ENCODE measurements at regions not wholly inside any gene's neighbourhood (a gene's known extent, or its start where the extent isn't known, plus 50 kb on each side); places are given as distances from the start of the nearest gene placed in this dataset.

- intact Hi-C loops (cut with DNase I) = no loop called here
- Histone ChIP-seq H3K4me3 (no peak overlapping the region), H3K27ac (no peak overlapping the region), H3K27me3 (no peaks in the 10 kb centered on the region), H3K9me3 (no peaks in the 10 kb centered on the region), H3K36me3 (no peaks in the 10 kb centered on the region), H3K4me1 (no peaks in the 10 kb centered on the region)
- ATAC-seq (no peak), DNase-seq (no peak)
- no peak for TF ChIP-seq CTCF (IDR thresholded peaks at IDR 0.05)
These were observed 110.2 kb downstream of the FCRL5 start for GRCh38 chr1:157442065-157442464.

GRCh38 chr1:157439302-157439954 lies 112.9 kb downstream of the FCRL5 start:
- DNase-seq (no peak), ATAC-seq (no peak)
- no peaks in the 10 kb centered on the region for H3K36me3 ChIP-seq
- no peaks in the 10 kb centered on the region for H3K4me1 ChIP-seq
- no peaks in the 10 kb centered on the region for H3K27me3 ChIP-seq
- no peak overlapping the region for H3K4me3 ChIP-seq
- H3K9me3 ChIP-seq = no peaks in the 10 kb centered on the region
- TF ChIP-seq CTCF (IDR thresholded peaks at IDR 0.05) = no peak
- no peak overlapping the region for H3K27ac ChIP-seq
- intact Hi-C loops (cut with DNase I) = no loop called here

GRCh38 chr1:157438613-157439012 lies 113.7 kb downstream of the FCRL5 start:
- H3K27ac ChIP-seq = no peak overlapping the region
- no peaks in the 10 kb centered on the region for H3K36me3 ChIP-seq
- no peak for TF ChIP-seq CTCF (IDR thresholded peaks at IDR 0.05)
- no peaks in the 10 kb centered on the region for H3K27me3 ChIP-seq
- no peak for ATAC-seq
- no peak for DNase-seq
- no peaks in the 10 kb centered on the region for H3K9me3 ChIP-seq
- H3K4me3 ChIP-seq = no peak overlapping the region
- intact Hi-C loops (cut with DNase I) = no loop called here
- no peaks in the 10 kb centered on the region for H3K4me1 ChIP-seq

- no peaks in the 10 kb centered on the region for H3K4me1 ChIP-seq
- ATAC-seq = no peak
- no peaks in the 10 kb centered on the region for H3K9me3 ChIP-seq
- no peak overlapping the region for H3K27ac ChIP-seq
- DNase-seq = no peak
- no peaks in the 10 kb centered on the region for H3K36me3 ChIP-seq
- intact Hi-C loops (cut with DNase I) = no loop called here
- no peak overlapping the region for H3K4me3 ChIP-seq
- no peak for TF ChIP-seq CTCF (IDR thresholded peaks at IDR 0.05)
- H3K27me3 ChIP-seq = no peaks in the 10 kb centered on the region
These were observed 114.2 kb downstream of the FCRL5 start for GRCh38 chr1:157438146-157438545.

- peak; percentile 58 for ATAC-seq
- no peaks in the 10 kb centered on the region for H3K27me3 ChIP-seq
- DNase-seq = no peak
- H3K27ac ChIP-seq = no peak overlapping the region
- intact Hi-C loops (cut with DNase I) = no loop called here
- no peaks in the 10 kb centered on the region for H3K4me1 ChIP-seq
- no peaks in the 10 kb centered on the region for H3K9me3 ChIP-seq
- no peak for TF ChIP-seq CTCF (IDR thresholded peaks at IDR 0.05)
- H3K36me3 ChIP-seq = no peaks in the 10 kb centered on the region
- no peak overlapping the region for H3K4me3 ChIP-seq
These were observed 115.0 kb downstream of the FCRL5 start for GRCh38 chr1:157437296-157437695.
